Stimulated activated CD8-positive, alpha-beta memory T cell treated with anti-CD3 and anti-CD28 coated beads, Interleukin-4, amount 100 ng/mL, for 4 hours (primary cell): ENCODE measurements at regions not wholly inside any gene's neighbourhood (a gene's known extent, or its start where the extent isn't known, plus 50 kb on each side); places are given as distances from the start of the nearest gene placed in this dataset.

ENCODE experiments used
- DNase-seq, 2 donors: peaks; one replicate each; pipeline ENCODE4 v3.0.0-alpha.2; 2020; ENCODE audit warnings: low read depth in 2 of 2, low spot score in 1 of 2

DNA sequence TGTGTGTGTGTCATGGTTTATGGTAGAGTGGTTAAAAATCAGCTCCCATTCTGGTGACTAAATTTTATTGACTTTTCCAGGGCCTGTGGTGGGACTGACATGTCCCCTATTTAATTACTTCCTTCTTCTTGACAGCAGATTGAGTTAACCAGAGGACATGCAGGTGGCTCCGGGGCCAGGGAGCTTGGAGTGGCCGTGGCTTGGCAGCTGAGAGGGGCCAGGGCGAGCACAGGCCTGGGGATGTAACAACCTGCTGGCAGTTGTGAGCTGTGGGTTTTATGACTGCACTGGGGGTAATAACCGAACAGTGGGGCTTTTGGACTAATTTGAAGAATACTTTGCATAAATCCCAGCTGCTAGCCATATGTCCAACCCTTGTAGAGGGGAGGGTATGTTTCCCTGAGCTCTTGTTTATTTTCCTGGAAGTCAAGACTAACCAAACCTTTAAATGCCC is 186.0 kb downstream of the MID1IP1 start:
- DNase-seq: no peak

DNA sequence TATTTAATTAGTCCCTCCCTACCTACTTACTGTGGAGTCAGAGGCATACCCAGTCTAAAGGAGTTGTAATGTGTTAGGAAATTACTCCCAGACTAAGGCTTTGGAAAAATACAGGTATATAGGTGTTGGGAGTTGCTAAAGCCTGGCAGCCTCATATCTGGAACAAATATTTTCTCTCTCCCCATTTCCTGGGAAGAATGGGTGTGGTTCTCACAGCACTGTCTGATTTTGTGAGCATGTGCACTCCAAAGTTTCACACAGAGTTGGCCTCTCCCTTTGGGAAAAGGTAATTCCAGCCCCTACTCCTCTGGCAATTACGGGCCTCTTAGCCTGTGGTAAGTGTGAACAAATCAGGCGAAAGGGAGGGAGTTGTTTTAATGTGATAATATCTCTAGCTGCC is 187.0 kb downstream of the MID1IP1 start:
- no peak for DNase-seq

DNA sequence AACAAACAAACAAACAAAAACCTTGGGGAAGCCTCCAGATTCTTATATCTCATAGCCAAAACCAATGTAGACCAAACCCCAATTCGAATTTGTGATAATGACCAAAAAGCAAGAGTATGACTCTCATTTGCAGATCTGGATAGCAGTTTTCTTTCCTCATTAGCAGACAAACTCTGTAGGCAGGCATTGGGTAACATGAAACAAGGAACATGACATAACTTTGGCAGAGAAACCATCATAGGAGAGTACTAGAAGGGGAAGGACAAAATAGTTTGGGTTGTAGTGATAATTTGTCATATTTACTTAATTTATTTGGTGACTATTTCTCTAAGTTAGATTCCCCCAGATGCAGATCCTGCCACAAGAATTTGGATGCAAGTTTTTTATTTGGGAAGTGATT is 187.8 kb downstream of the MID1IP1 start:
- no peak for DNase-seq

DNA sequence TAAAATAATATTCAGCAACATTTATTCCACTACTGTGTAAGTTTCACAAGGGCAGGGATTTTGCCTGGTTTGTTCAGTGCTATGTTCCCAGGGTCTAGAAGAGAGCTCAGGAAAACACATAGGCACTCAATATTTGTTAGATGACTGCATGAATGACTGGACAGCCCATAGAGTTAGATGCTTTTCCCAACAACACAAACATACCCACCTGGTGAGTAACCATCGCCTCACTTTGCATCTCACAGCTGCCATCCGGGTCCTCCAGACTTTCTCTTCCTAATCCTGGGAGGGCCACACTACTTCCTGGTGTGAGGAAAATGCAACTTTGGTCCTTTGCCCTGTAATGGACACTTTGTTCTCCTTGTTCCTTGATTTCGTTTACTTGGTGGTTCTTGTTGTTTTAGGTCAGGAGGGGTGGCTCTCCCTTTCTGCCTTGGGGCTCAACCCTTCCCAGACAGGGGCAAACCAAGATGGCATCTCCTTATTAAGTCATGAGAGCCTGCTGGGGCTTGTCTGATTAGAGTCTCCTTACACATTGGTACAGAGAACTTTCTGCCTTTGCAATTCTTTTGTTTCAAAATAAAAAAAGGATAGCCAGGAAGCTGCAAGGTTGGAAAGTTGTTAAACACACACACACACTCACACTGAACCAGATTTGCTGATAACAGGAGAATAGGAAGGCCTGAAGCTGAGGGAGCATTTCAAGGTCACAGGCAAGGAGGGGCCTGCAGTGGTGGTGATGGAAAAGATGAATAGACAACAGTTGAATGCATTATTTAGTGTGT is 190.6 kb downstream of the MID1IP1 start:
- DNase-seq: no peak

DNA sequence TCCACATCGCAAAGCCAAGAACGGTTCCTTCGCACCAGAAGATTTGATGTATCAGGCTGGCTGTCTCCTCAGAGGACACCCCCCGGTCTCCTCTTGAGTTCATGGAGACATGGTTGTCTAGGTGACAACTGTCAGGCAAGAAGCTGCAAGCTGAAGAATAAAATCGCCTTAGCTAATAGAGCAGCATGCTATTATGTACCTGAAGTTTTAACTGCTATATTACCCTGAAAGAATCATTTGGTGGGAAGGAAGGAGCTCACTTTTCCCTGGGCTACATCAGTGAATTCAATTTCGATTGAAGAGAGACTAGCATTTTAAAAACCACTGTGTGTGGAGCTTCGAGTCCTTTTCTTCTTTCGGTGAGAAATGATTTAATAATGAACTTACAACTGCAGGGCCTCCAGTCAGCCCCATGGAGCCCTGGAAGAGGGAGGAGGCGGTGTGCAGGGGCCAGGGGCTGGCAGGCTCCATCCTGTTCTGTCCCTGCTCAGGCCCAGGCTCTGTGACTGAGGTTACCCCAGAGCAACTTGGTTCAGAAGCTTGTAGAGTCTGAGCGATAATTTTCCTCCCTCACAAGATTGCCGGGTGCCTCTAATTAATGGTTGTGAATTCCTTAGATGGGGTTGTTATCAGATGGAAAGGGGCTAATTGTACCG is 191.3 kb downstream of the MID1IP1 start:
- DNase-seq: no peak

DNA sequence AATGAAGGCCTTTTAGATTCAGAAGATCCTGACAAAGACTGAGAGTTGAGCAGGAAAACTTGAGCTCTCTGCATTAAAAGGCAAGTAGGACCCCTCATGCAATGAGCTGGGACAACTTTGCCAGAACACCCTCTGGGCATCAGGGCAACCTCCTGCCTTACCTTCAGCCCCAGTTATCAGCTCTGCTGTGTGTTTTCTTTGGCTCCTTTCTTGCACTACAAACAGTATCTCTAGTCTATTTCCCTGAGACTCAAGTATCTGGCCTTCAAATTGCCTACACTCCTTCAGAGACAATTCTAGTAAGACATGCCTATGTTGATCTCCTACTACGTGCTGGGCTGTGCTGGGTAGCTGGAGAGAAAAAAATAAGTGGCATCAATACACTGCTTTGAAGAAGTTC is 192.2 kb downstream of the MID1IP1 start:
- DNase-seq: no peak

DNA sequence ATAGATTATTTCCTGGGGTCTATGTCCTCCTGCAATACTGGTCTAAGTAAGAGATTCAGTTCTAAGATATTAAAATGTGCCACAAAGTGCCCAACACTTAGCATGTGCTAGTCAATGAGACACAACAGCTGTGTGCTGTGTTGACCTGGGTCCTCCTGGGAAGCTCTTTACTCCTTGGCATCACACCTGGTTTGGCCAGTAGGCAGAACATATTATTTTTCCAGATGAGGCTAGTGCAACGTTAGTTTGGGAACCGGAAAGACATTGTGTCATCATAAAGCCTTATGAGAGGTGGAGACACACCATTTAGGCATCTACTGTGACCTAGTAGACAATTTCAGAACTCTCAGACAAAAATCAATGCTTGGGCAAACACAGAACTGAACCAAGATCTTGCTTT is 197.8 kb downstream of the MID1IP1 start:
- no peak for DNase-seq

DNA sequence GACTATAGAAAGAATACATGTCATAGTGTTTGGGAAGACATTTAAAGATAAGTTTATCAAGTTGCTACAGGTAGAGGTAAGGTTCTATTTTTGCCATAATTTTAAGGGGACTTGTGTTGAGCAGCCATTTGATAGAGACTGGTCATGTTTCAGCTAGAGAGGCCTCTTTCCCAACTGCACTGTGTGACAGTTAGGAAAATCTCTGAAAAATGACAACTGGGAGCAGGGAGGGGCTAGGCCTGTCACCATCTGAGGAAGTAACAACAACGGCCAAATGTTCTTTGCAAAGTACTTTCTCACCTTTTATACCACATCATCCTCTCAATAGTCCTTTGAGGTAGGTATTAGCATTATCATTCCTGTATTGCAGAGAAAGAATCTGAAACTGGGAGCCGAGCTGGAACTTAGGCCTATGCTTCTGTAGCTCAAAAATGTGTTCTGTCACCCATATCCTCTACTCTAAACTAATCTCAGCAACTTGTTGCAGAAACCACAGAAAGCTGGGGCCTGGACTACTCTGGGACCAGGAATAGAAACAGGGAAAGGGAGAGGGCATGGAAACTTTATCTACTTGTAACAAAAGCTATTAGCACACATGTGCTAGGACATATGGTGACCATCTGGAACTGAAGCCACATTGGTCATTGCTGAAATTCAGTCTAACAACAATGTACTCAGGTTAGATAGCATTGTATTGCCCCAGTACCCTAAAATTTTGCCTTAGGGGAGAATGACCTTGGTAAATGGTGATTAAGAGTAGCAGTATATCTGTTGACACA is 198.9 kb downstream of the MID1IP1 start:
- no peak for DNase-seq

DNA sequence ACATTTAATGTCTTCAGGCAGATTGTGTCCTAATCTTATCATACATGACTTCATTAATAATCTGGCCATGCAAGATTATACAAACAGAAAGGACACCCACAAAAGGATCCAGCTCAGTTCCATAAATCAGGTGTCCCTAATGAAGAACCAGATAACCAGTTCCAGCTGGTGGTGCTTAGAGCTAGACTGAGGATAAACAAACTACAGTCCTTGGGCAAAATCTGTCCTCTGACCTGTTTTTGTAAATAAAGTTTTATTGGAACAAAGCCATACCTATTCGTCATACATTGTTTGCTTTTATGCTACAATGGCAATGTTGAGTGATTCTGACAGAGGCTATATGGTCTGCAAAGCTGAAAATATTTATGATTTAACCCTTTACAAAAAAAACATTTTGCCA is 199.5 kb downstream of the MID1IP1 start:
- no peak for DNase-seq

DNA sequence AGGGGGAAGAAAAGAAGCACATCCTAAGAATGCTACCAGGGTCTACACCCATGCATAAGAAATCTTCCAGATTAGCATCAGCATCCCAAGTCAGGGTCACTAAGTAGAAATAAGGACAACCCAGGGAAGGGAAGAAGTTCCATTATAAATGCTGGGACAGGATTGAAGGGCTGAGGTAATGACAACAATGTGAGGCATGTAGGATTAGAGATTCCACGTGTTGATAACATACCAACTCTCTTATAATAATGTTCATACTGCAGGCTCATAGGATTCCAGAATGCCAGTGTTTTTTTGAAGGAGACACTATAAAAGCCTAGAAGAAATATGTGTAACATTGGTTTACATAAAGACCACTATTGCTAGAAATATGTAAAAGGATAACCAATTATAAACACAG is 201.2 kb downstream of the MID1IP1 start:
- no peak for DNase-seq

DNA sequence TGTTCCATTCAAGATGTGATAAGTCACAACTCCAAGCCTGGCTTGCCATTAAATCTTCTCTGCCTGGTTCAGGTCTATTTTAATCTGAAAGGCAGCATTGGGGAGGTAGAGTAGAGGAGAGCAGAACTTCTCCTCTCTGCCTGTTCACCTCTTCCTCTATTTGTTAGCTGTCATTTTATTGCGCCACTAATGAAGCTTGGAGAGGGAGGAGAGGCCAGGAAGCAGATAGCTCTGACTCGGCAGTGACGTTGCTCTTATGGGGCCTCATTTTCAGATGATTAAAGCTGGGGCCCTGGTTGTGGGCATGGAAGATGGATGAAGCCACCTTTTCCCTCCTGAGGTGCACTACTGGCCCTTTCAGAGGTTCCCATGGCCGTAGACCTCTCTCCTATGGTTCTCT is 207.3 kb downstream of the MID1IP1 start:
- DNase-seq: no peak

DNA sequence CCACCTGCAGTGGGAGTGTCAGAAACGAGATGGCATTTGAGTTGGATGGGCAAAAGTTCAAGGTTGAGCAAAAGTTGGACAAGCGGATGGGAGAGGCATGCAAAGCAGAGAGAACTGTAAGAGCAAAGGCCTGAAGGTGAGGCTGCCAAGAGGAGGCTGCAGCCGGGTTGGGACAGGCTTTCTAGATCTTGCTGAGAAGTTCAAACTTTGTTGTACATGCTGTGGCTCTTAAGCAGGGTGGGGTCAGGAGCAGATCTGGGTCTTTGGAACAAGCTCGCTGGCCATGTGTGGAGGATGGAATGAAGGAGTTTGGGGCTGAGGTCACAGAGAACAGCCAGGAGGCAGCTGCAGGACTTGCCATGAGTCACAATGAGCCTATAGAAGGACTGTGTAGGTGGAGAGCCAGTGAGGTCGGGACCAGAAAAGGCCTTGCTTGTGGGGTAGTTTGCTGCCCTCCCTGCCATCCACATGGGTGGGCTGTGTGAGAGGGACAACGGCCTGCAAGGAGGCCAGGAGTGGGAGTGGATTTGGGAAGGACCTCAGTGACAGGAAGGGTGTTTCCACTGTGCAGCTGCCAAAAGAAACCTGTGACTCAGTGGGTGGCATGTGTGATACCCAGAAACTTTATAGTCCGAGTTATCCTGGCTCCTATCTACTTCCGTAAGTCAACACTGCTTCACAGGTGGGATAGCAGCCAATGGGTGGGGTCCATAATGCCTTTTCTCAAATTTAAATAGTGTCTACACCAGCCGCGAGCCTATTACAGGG is 210.4 kb downstream of the MID1IP1 start:
- DNase-seq: no peak

DNA sequence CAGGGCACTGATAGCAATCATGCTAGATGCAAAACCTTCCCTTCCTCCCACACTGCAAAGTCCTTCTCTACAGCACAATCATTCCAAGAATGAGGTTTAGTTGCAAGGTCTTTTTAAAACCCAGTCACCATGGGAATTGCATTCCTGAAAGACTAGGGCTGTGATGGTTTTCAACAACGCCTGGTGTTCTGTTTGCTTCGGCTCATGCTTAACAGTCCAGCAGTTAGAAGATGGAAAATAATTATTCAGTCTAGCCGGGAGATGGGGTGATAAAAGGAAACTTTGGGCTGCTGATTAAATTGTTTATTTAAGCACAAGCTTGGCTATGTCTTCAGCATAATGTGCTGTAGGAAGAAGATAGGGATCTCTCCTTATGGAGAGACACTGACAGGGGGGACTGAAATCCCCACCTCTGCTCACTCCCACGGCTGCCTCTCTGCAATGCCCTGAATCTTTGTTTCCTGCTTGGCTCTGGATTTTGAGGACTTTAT is 211.4 kb downstream of the MID1IP1 start:
- no peak for DNase-seq

DNA sequence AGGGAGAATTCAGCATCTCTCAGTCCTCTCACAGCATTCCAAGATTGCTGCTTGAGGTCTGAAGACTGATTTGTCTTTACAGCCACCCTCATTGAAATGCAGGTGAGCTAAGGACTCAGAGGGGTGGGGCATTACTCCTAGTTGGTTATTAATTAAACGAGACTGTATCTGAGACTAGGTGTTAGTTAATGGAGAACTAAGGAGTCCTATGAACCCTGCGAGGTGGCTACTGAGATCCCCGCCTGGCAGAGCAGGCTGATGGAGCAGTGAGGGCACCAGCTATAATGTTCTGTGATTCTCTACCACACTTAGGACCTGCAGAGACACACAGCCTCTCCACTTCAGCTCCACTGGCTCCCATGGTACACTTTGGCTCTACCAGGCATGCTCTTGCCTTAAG is 215.3 kb downstream of the MID1IP1 start:
- DNase-seq: no peak

DNA sequence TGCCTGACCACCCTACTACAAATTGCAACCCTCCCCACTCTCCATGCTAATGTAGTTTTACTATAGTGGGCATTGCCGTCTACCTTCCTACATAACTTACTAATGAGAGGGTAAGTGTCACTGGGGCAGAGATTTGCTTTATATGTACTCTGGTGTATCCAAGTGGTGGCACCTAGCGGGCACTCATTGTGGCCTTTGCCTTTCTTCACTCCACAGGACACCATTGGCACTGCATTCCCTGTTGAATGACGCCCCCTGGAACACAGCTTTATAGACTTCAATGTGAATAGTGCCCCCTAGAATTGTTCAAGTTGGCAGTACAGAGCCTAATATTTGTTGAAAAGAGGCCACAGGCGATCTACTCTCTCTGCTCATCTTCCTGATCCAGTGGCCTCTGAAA is 215.8 kb downstream of the MID1IP1 start:
- no peak for DNase-seq

DNA sequence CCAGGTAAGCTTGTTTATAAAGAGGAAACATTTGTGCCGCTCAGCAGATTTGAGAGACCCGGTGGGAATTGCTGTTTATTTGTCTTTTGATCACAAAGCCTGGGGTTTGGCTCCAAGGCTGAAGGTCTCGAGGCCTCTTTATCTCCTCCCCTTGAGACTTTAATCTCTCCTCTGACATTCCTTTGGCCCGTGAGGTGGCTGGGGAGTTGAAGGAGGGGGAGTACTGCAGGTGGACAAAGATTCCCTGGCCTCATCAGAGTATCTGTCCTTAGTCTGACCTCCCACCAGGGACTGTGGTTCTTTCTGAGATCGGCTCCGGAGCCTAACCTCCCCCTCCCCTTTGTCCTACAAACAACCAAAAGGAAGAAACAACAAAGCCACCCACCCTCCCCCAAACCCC is 216.5 kb downstream of the MID1IP1 start:
- no peak for DNase-seq

DNA sequence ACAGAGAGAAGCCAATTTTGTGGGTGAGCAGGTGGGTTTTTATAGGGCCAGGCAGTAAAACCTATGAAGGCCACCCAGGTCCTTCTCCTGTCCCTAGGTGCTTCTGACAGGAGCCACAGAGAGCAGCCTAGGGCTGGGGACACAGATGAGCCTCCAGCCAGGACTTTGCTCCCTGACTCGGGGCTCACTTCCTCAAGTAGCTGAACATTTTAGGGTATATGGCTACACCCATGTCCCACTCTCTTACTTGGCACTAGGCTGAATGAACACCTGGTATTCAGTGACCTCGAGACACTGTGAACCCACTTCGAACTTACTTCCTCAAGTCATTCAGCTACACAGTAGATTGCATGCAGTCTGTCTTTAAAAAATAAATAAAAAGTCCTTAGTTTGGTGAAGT is 217.3 kb downstream of the MID1IP1 start:
- no peak for DNase-seq

DNA sequence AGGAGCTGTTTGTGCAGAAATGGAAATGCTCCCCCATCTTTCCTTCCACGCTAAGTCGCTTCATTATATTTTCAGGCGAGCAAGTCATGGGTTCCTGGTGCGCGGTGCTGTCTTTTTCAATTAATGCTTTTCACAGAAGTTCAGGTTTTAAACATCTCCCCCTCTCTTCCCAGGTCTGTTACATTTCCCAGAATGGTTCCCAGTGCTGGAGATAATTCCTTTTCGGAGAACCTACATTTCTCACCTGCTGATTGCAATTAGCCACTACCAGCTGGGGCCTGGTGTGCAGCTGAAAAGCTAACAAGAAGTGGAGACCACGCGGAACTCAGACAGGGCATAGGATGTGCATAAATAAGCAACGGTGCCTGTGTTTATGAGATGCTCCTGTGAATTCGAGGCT is 217.8 kb downstream of the MID1IP1 start:
- no peak for DNase-seq

DNA sequence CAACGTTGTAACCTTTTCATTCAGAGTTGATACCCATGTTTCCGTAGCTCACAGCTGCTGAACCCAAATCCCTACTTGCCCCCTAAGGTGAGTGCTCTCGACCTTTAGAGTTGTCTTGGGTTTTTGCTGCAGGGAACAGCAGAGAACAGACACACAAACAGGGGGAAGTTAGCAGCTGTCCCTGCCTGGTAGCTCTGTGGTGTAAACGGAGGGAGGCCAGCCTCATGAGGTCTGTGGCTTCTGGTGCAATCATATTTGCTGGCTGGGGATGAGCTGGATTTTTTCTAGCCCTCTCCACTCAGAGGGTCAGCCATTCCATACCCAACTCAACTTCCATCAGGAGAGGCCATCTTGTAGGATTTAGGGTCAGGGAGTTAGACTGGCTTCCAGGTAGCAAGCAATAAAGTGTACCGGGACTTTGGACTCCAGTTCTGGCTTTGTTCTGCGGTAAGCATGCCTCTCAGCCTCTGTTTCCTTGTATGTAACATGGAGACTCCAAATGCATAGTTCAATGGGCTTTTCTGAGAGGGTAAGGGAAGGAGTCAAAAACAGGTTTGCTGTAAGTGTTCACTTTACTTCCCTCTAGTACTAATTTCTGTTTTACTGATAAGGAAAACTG is 218.9 kb downstream of the MID1IP1 start:
- DNase-seq: no peak

DNA sequence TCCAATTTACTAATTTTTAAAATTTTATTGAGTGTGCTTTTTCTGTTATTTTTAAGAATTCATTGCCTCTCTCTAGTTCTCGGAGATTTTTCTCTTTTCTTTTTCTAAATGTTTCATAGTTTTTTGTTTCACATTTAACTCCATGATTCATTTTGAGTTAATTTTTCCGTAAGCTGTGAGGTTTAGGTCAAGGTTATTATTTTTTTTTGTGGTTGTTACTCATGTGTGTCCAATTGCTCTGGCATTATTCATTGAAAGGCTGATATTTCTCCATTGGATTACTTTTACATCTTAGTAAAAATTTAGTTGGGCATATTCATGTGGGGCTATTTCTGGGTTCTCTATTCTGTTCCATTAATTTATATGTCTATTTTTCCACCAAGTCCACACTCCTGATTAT is 220.8 kb downstream of the MID1IP1 start:
- DNase-seq: no peak

DNA sequence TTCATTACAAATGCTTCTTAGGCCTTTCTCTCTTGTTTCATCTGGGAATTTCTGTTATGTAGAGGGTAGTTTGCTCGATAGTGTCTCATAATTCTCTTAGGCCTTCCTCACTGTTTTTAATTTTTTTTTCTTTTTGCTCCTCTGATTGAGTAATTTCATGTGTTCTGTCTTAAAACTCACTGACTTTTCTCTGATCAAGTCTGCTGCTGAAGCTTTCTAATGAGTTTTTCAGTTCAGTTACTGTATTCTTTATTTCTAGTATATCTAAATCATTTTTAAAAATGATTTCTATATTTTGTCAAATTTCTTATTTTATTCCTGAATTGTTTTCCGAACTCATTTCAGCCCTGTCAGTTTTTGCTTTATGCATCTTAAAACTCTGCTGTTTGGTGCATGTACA is 228.0 kb downstream of the MID1IP1 start:
- DNase-seq: no peak
